ENCODE measurements at regions not wholly inside any gene's neighbourhood (a gene's known extent, or its start where the extent isn't known, plus 50 kb on each side); places are given as distances from the start of the nearest gene placed in this dataset.

DNA sequence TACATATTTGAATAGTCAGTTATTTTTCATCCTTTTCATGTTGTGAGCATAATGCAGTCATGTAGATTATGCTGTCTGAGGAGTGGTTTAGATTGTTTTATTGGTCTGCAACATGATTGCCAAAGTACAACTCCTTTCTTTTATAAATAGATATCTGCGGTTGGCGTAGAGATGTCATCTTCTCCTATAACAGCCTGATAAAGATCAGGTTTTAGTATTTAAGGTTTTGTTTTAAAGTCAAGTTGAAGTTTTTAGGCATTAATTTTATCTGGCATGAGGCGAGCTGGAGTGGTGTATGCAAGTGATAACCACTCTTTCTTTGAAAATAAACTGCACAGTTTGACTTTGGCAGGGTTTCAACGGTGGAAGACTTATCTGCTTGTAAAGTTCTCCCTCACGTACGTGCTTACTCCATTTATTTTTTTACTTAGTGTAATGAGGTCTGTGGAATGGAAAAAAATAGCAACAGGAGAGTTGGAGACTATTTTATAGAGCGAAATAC, 126.3 kb downstream of the FBXO8 start:
- H3K27ac ChIP-seq, result no peak overlapping the region
- TF ChIP-seq, protein P1, sequence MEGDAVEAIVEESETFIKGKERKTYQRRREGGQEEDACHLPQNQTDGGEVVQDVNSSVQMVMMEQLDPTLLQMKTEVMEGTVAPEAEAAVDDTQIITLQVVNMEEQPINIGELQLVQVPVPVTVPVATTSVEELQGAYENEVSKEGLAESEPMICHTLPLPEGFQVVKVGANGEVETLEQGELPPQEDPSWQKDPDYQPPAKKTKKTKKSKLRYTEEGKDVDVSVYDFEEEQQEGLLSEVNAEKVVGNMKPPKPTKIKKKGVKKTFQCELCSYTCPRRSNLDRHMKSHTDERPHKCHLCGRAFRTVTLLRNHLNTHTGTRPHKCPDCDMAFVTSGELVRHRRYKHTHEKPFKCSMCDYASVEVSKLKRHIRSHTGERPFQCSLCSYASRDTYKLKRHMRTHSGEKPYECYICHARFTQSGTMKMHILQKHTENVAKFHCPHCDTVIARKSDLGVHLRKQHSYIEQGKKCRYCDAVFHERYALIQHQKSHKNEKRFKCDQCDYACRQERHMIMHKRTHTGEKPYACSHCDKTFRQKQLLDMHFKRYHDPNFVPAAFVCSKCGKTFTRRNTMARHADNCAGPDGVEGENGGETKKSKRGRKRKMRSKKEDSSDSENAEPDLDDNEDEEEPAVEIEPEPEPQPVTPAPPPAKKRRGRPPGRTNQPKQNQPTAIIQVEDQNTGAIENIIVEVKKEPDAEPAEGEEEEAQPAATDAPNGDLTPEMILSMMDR (conservative IDR thresholded peaks at IDR 0.05), result no peak

DNA sequence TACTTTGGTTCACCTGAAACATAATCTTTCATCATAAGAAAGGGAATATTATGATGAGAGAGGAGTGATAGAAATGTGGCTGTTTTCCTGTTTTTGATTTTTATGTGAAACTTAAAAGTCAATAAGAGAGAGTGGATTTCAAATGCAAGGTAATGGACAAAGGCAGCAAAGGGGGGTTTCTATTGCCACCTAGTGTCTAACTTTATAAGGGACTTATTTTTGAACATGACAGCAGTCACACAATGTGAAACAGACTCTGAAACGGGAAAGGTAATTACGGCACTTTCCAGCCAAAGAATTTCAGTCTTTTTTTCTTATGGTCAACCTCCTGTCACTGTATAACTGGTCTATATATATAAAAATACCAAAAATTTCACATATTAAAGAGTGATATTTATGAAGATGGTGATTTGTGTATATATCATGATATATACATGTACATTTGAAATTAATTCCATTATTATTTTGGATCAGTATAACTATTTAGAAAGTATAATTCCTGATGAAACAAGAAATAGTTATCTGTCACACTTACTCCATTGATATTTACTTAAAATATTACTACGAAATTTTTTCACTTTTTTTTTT, 127.1 kb downstream of the FBXO8 start:
- TF ChIP-seq, protein P1 (conservative IDR thresholded peaks at IDR 0.05), result peak; percentile 90
- H3K27ac ChIP-seq, result no peak overlapping the region

DNA sequence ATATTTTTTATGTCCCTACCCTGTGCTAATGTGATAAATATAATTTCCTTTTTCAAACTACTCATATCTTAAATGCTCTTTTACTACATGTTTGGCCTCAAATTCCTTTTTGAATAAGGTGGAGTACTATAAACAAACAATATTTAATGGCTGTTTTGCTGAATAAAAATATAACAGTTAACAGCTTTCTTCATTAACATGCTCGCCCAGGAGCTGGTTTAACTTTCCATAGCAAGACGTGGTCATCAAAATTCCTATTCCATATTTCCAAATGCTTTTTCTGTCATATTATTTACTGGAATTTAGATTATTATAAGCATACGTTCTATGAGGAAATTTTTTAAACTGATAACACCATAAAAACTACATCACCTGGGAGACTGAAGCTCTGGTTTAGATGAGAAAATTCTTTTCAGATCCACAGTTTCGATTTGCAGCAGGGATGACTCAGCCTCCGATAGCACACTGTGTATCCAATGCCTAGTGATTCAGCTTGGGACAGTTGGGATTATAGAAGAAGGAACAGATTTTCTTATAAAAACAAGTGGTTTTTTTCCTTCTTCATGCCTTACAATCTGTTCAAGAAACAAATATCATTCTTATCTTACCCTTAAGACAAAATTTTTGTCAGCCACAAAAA, 129.1 kb downstream of the FBXO8 start:
- TF ChIP-seq, protein P1 (conservative IDR thresholded peaks at IDR 0.05), result no peak
- no peak overlapping the region for H3K27ac ChIP-seq

DNA sequence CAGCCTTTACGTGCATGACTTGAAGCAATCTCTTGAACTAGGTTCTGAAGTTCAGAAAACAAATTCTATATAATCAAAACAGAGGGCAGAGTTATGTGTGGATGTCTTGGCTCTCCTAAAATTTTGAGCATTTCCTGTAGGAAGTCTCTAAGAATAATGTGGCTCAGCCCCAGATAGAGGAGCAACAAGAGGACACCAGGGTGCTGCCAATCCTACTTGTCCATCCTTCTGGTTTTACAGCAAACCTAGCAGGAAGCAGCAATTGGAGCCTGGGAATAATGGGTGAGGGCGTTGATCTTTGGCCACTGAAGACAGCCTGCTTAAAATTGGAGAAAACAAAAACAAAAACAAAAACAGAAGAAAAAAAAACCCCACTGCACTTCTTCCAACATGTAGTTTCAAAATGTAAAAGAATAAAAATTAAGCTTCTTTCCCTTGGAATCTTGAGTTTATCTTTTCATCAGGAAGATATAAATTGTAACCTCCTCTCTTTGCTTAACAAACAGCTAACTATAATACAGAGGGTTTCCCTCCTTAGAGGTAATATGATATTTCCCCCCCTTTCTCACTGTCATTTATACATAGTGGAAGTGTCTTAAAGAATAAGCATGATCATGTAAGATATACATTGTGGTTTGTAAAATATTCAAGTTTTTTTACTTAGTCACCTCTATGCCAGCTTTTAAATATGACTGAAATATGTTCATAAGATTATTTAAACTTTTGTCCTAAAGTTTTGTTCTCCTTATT, 130.6 kb downstream of the FBXO8 start:
- no peak overlapping the region for H3K27ac ChIP-seq
- TF ChIP-seq, protein P1 (conservative IDR thresholded peaks at IDR 0.05), result no peak

DNA sequence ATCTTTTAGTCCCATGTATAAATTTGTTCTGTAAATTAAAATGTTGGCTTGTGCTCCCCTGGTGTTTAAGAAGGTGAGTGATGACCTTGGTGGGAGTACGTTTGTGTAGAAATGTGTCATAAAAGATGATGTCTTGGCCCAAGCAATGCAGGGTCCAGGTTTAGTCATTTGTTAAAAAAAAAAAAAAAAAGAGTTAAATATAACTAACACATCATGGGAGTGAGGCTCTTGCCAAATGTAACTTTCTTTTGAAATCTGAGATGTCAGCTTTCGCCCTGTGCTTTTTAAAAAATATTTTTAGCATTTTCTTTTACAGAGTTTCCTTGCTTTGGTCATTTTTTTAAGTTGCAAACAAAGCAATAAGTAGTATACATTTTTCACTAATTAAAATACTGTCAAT, 135.6 kb downstream of the FBXO8 start:
- H3K27ac ChIP-seq, result no peak overlapping the region
- TF ChIP-seq, protein P1 (conservative IDR thresholded peaks at IDR 0.05), result no peak

DNA sequence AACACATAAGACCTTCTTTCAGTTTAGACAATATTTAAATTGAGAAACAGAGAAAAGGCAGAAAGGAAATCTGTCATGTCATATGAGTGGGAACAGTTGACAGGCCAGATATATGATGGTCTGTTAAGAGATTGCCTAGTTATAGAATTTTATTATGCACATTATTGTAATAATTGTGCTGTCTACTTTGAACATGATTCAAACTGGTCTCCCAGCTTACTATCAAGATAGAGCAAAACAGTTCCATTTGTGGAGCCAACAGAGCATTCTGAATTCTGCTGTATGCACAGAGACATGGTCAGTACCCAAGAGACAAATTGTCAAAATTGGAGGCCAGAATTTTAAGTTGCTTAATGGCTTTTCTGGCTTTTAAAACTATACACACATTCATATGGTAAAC, 139.4 kb downstream of the FBXO8 start:
- TF ChIP-seq, protein P1 (conservative IDR thresholded peaks at IDR 0.05), result no peak
- no peak overlapping the region for H3K27ac ChIP-seq

DNA sequence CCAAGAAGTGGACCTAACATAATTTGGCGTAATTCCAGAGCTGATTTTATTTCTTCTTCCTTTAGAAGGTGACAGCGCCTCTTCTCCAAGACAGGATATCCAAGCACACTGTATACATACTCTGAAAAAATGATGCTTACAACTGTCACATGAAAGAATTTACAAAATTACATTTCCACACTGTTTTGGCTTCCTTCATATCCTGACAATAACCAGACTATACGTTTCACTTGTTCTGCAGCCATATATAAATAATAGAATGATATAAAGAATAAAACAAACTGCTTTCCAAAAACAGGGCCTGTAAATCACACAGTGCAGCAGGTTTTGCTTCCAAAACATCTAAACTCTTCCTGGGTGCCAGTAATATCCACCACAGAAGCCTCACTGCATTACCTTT, 141.6 kb downstream of the FBXO8 start:
- TF ChIP-seq, protein P1 (conservative IDR thresholded peaks at IDR 0.05), result no peak
- H3K27ac ChIP-seq, result no peak overlapping the region
